ENCODE measurements at regions not wholly inside any gene's neighbourhood (a gene's known extent, or its start where the extent isn't known, plus 50 kb on each side); places are given as distances from the start of the nearest gene placed in this dataset.

DNA sequence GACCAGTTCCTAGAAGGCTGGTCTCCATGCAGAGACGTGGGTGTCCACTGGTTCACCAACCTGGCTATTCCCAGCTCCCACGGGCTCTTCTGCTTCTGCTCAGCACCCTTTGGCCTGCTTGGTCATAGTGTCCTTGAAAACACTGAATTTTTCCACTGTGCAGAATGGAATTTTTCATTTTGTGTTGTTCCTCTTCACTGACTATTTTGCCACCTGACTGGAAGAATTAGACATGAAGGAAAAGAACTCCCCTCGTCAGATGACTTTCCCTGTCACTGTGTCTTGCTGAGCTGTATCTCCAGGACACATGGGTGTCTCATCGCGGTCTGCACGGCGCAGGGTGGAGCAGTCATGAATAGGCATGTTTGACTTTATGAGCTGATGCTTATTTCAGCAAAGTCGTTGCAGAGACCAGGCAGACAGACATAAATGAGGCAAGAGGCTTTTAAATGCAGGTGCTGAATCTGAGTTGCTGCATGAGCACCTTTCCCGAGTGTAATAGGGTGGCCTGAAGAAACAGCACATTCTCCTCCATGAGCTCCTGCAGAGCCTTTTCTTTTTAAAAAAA, 50.2 kb upstream of the SEMA4D start:
- no peaks in the 10 kb centered on the region for H3K27me3 ChIP-seq
- no peak overlapping the region for H3K4me3 ChIP-seq
- H3K9me3 ChIP-seq, result no peaks in the 10 kb centered on the region
- H3K36me3 ChIP-seq, result no peaks in the 10 kb centered on the region
- TF ChIP-seq, protein P1, sequence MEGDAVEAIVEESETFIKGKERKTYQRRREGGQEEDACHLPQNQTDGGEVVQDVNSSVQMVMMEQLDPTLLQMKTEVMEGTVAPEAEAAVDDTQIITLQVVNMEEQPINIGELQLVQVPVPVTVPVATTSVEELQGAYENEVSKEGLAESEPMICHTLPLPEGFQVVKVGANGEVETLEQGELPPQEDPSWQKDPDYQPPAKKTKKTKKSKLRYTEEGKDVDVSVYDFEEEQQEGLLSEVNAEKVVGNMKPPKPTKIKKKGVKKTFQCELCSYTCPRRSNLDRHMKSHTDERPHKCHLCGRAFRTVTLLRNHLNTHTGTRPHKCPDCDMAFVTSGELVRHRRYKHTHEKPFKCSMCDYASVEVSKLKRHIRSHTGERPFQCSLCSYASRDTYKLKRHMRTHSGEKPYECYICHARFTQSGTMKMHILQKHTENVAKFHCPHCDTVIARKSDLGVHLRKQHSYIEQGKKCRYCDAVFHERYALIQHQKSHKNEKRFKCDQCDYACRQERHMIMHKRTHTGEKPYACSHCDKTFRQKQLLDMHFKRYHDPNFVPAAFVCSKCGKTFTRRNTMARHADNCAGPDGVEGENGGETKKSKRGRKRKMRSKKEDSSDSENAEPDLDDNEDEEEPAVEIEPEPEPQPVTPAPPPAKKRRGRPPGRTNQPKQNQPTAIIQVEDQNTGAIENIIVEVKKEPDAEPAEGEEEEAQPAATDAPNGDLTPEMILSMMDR (IDR thresholded peaks at IDR 0.05), result no peak
- TF ChIP-seq POLR2A (IDR thresholded peaks at IDR 0.05), result no peak
- intact Hi-C loops (cut with DNase I), result loop anchor here in 1 of 2 donors (10.0 kb wide), 1 partner anchor 223 kb away; no protein-coding TSS in a partner anchor
- no peak overlapping the region for H3K27ac ChIP-seq
- DNase-seq, result peak in 1 of 3 donors; percentile 39
- no peaks in the 10 kb centered on the region for H3K4me1 ChIP-seq
- 66% methylated on average over 7 of the region's 9 CpGs for WGBS (ENCODE audit: insufficient coverage, low coverage, low lambda C conversion rate, missing lambda C conversion rate)
- no peak for ATAC-seq

Data from right lobe of liver (tissue), 6 donors.